Loucy (cell line): ENCODE measurements at regions not wholly inside any gene's neighbourhood (a gene's known extent, or its start where the extent isn't known, plus 50 kb on each side); places are given as distances from the start of the nearest gene placed in this dataset.
"Not testable (repeated sequence)": the region's sequence is repeated elsewhere in the genome, so short reads cannot be mapped to it uniquely, and the experiment has no call there.

Experiments used
- EZH2phosphoT487 ChIP-seq: fragments of 200-600 bp; IDR thresholded peaks from 2 replicates; pipeline ENCODE4 v1.6.1; 2018; ENCODE audit warnings: antibody characterized with exemption, mild to moderate bottlenecking, moderate library complexity, borderline replicate concordance
- TF ChIP-seq, protein P1 (sequence below): fragments of 200-600 bp; sonication (generic); conservative IDR thresholded peaks from 2 replicates; pipeline ENCODE4 v1.5.1; 2014; ENCODE audit warnings: mild to moderate bottlenecking, antibody characterized with exemption, low read length

DNA sequence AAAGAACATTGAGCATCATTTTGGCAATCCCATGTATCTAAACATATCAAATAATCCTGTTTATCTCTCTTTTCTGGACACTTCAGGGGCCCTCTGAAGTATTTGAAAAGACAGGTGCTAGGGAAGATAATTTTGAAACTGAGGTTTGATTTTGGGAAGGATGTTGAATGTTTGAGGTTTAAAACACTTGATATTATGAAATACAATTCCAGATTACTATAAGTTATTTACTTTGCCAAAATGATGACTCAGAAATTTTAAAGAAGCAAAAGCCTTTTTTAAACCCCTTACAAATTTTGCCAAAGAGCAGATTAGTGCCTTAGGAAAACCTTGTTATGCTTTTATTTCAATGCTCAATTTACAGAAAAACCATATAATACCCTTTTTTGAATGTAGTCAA lies 99.1 kb upstream of the ARMC3 start:
- TF ChIP-seq, protein P1, sequence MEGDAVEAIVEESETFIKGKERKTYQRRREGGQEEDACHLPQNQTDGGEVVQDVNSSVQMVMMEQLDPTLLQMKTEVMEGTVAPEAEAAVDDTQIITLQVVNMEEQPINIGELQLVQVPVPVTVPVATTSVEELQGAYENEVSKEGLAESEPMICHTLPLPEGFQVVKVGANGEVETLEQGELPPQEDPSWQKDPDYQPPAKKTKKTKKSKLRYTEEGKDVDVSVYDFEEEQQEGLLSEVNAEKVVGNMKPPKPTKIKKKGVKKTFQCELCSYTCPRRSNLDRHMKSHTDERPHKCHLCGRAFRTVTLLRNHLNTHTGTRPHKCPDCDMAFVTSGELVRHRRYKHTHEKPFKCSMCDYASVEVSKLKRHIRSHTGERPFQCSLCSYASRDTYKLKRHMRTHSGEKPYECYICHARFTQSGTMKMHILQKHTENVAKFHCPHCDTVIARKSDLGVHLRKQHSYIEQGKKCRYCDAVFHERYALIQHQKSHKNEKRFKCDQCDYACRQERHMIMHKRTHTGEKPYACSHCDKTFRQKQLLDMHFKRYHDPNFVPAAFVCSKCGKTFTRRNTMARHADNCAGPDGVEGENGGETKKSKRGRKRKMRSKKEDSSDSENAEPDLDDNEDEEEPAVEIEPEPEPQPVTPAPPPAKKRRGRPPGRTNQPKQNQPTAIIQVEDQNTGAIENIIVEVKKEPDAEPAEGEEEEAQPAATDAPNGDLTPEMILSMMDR = not testable (repeated sequence)
- not testable (repeated sequence) for TF ChIP-seq EZH2phosphoT487
